Right lobe of liver (tissue), 6 donors: ENCODE measurements at regions not wholly inside any gene's neighbourhood (a gene's known extent, or its start where the extent isn't known, plus 50 kb on each side); places are given as distances from the start of the nearest gene placed in this dataset.

Experiments
- ATAC-seq, 4 donors: fragments of 200-7000 bp; cut with Tn5 transposase; one replicate each; pipeline ENCODE4 v1.9.1; 2020; ENCODE audit warnings: mild to moderate bottlenecking in 4 of 4, moderate library complexity in 4 of 4
- DNase-seq, 3 donors: peaks; one replicate each; pipeline ENCODE4 v3.0.0-alpha.2; 2020
- H3K27ac ChIP-seq, 3 donors: fragments of 200-600 bp; one replicate each; pipeline ENCODE4 v1.8.0; 2022
- H3K27me3 ChIP-seq, 2 donors: fragments of 200-600 bp; one replicate each; pipeline ENCODE4 v1.8.0; 2022
- H3K36me3 ChIP-seq, 4 donors: fragments of 200-600 bp; sonication (generic) in 1 of 4; one replicate each; pipeline versions ENCODE4 v1.5.1 to v1.8.0; 2017 to 2022; ENCODE audit warnings: control low read depth in 1 of 4
- H3K4me1 ChIP-seq, 4 donors: fragments of 200-600 bp; sonication (generic) in 1 of 4; one replicate each; pipeline versions ENCODE4 v1.5.1 to v1.8.0; 2017 to 2022; ENCODE audit warnings: control low read depth in 1 of 4
- H3K4me3 ChIP-seq, 3 donors: fragments of 200-600 bp; one replicate each; pipeline ENCODE4 v1.8.0; 2022
- H3K9me3 ChIP-seq, 4 donors: fragments of 200-600 bp; sonication (generic) in 1 of 4; one replicate each; pipeline versions ENCODE4 v1.5.1 to v1.8.0; 2017 to 2022; ENCODE audit warnings: control low read depth in 1 of 4
- CTCF ChIP-seq, 4 donors: fragments of 200-600 bp in 3 of 4; fragments of 450-650 bp in 1 of 4; IDR thresholded peaks; one replicate each; pipeline versions ENCODE4 v1.5.1 to v1.8.0; 2016 to 2022; ENCODE audit warnings: antibody characterized with exemption in 4 of 4, mild to moderate bottlenecking in 2 of 4
- POLR2A ChIP-seq: fragments of 450-650 bp; IDR thresholded peaks from one replicate; pipeline ENCODE4 v1.6.1; 2017; ENCODE audit warnings: antibody characterized with exemption, mild to moderate bottlenecking
- WGBS: methylation state at CpG from one replicate; pipeline ENCODE4 v1.1.6; 2018; ENCODE audit warnings: low coverage, low lambda C conversion rate; ENCODE audit not compliant: insufficient coverage; ENCODE audit errors: missing lambda C conversion rate; 5-methylcytosine and 5-hydroxymethylcytosine counted together
- intact Hi-C, 2 donors: fragments of 100-400 bp; cut with DNase I; formaldehyde crosslinking; loops; one replicate each; pipeline versions ENCODE4 v1.11.2 to v1.14.1; 2022
- donor health status: DM: no; HTN: yes; CAD: no.
- donor health status: DM: no; HTN: no; CAD: no.
- donor health status: DM: no; HTN: no; CAD: no.
- donor health status: DM: no; HTN: yes; CAD: no.
- donor health status: DM: no; HTN: yes; CAD: no.

- DNase-seq = no peak
Observed at GRCh38 chr6:169913096-169913638, 161.7 kb downstream of the ERMARD start.

GRCh38 chr6:169912266-169913095, 161.1 kb downstream of the ERMARD start:
- intact Hi-C loops = no loop called here
- Histone ChIP-seq H3K4me1 (peaks cover 0 to 14% (median 0%) of the 10 kb centered on the region in 4 donors), H3K4me3 (no peak overlapping the region), H3K36me3 (no peaks in the 10 kb centered on the region), H3K27ac (no peak overlapping the region), H3K9me3 (no peaks in the 10 kb centered on the region), H3K27me3 (no peaks in the 10 kb centered on the region)
- ATAC-seq (no peak), DNase-seq (no peak)
- no peak for TF ChIP-seq POLR2A
- no peak for TF ChIP-seq CTCF (IDR thresholded peaks at IDR 0.05)
- 68% methylated on average over 16 of the region's 21 CpGs for WGBS

More at GRCh38 chr6:169913096-169913638, 161.7 kb downstream of the ERMARD start:
- Histone ChIP-seq H3K9me3 (no peaks in the 10 kb centered on the region), H3K4me1 (peaks cover 0 to 14% (median 0%) of the 10 kb centered on the region in 4 donors), H3K27ac (no peak overlapping the region), H3K4me3 (no peak overlapping the region), H3K36me3 (no peaks in the 10 kb centered on the region), H3K27me3 (no peaks in the 10 kb centered on the region)
- TF ChIP-seq CTCF (IDR thresholded peaks at IDR 0.05) (no peak), POLR2A (no peak)
- no peak for ATAC-seq
- intact Hi-C loops = no loop called here
- WGBS = 35% methylated on average over 2 of the region's 4 CpGs

GRCh38 chr6:169911264-169912263, 160.1 kb downstream of the ERMARD start:
- Histone ChIP-seq H3K9me3 (no peaks in the 10 kb centered on the region), H3K27ac (no peak overlapping the region), H3K27me3 (no peaks in the 10 kb centered on the region), H3K36me3 (no peaks in the 10 kb centered on the region), H3K4me3 (no peak overlapping the region), H3K4me1 (peaks cover 0 to 14% (median 0%) of the 10 kb centered on the region in 4 donors)
- no peak for DNase-seq
- ATAC-seq = no peak
- WGBS = 89% methylated on average over 18 of the region's 41 CpGs
- TF ChIP-seq POLR2A = no peak
- TF ChIP-seq CTCF (IDR thresholded peaks at IDR 0.05) = no peak
- intact Hi-C loops = no loop called here

- no peak overlapping the region for H3K27ac ChIP-seq
- H3K4me3 ChIP-seq = no peak overlapping the region
- TF ChIP-seq CTCF (IDR thresholded peaks at IDR 0.05) (no peak), POLR2A (no peak)
- peaks cover 0 to 18% (median 15%) of the 10 kb centered on the region in 4 donors for H3K4me1 ChIP-seq
- no peaks in the 10 kb centered on the region for H3K9me3 ChIP-seq
- H3K36me3 ChIP-seq = no peaks in the 10 kb centered on the region
- intact Hi-C loops = no loop called here
- 69% methylated on average over 7 of the region's 7 CpGs for WGBS
- DNase-seq (no peak), ATAC-seq (no peak)
- no peaks in the 10 kb centered on the region for H3K27me3 ChIP-seq
Observed at GRCh38 chr6:169909113-169909512, 157.7 kb downstream of the ERMARD start.
